Natural killer cell (primary cell): ENCODE measurements at regions not wholly inside any gene's neighbourhood (a gene's known extent, or its start where the extent isn't known, plus 50 kb on each side); places are given as distances from the start of the nearest gene placed in this dataset.

Source experiments
- ATAC-seq, 3 donors: fragments of 150-1000 bp in 2 of 3; fragments of 200-7000 bp in 1 of 3; cut with Tn5 transposase; 1 replicate in 1 of 3; 2 replicates in 2 of 3; pipeline ENCODE4 v1.10.0; 2021; ENCODE audit warnings: mild to moderate bottlenecking in 2 of 3, moderate library complexity in 2 of 3
- DNase-seq, 2 donors: peaks; one replicate each; pipeline versions ENCODE4 v3.0.0 to v3.0.0-alpha.2; 2013 to 2021; ENCODE audit warnings: mixed read lengths in 1 of 2
- H3K27ac ChIP-seq: one replicate; pipeline ENCODE4 v1.5.1; 2013; ENCODE audit warnings: mild to moderate bottlenecking, low read length
- H3K27me3 ChIP-seq: one replicate; pipeline ENCODE4 v1.6.1; 2013; ENCODE audit warnings: low read length; ENCODE audit not compliant: control insufficient read depth, insufficient read depth
- H3K36me3 ChIP-seq: one replicate; pipeline ENCODE4 v1.6.1; 2013; ENCODE audit warnings: low read length; ENCODE audit not compliant: control insufficient read depth, insufficient read depth
- H3K4me1 ChIP-seq: one replicate; pipeline ENCODE4 v1.6.1; 2013; ENCODE audit warnings: low read length; ENCODE audit not compliant: control insufficient read depth, insufficient read depth
- H3K4me3 ChIP-seq: one replicate; pipeline ENCODE4 v1.5.1; 2013; ENCODE audit warnings: low read length
- H3K9me3 ChIP-seq: one replicate; pipeline ENCODE4 v1.6.1; 2013; ENCODE audit warnings: low read length; ENCODE audit not compliant: control insufficient read depth, insufficient read depth
- H3K27ac Mint-ChIP-seq, 2 donors: one replicate each; pipeline ENCODE4 v1.8.0; 2022; ENCODE audit warnings: mild to moderate bottlenecking in 2 of 2, mixed read lengths in 2 of 2, moderate library complexity in 1 of 2
- H3K27me3 Mint-ChIP-seq, 2 donors: one replicate each; pipeline ENCODE4 v1.8.0; 2022; ENCODE audit warnings: low read depth in 2 of 2, mixed read lengths in 2 of 2
- H3K36me3 Mint-ChIP-seq: one replicate; pipeline ENCODE4 v1.8.0; 2022; ENCODE audit warnings: mixed read lengths
- H3K4me1 Mint-ChIP-seq, 2 donors: one replicate each; pipeline ENCODE4 v1.8.0; 2022; ENCODE audit warnings: mixed read lengths in 2 of 2
- H3K4me3 Mint-ChIP-seq: one replicate; pipeline ENCODE4 v1.8.0; 2022; ENCODE audit warnings: mild to moderate bottlenecking, moderate library complexity, mixed read lengths
- H3K9me3 Mint-ChIP-seq, 2 donors: one replicate each; pipeline ENCODE4 v1.8.0; 2022; ENCODE audit warnings: mixed read lengths in 2 of 2
- CTCF ChIP-seq: fragments of 200-600 bp; IDR thresholded peaks from one replicate; pipeline ENCODE4 v1.8.0; 2022; ENCODE audit warnings: antibody characterized with exemption
- WGBS: methylation state at CpG from one replicate; pipeline ENCODE4 v1.1.7; 2013; ENCODE audit warnings: missing lambda C conversion rate; ENCODE audit not compliant: insufficient coverage; 5-methylcytosine and 5-hydroxymethylcytosine counted together
- intact Hi-C: fragments of 100-400 bp; cut with micrococcal nuclease; formaldehyde crosslinking; loops from one replicate; pipeline ENCODE4 v1.14.2; 2022

- DNase-seq, result no peak
- peaks cover 0 to 7% of the 10 kb centered on the region in 2 donors for H3K9me3 Mint-ChIP-seq
- no peaks in the 10 kb centered on the region for H3K36me3 Mint-ChIP-seq
- H3K27me3 Mint-ChIP-seq, result no peaks in the 10 kb centered on the region
- H3K4me1 ChIP-seq, result no peaks in the 10 kb centered on the region
- H3K36me3 ChIP-seq, result no peaks in the 10 kb centered on the region
- no CpG with 5 or more reads among the region's 1 CpG for WGBS
- intact Hi-C loops, result no loop called here
- ATAC-seq, result no peak
- no peaks in the 10 kb centered on the region for H3K4me1 Mint-ChIP-seq
- no peak overlapping the region for H3K27ac Mint-ChIP-seq
- H3K4me3 ChIP-seq, result no peak overlapping the region
- no peaks in the 10 kb centered on the region for H3K9me3 ChIP-seq
- no peak overlapping the region for H3K27ac ChIP-seq
- no peaks in the 10 kb centered on the region for H3K27me3 ChIP-seq
- no peak overlapping the region for H3K4me3 Mint-ChIP-seq
- no peak for TF ChIP-seq CTCF
These were observed 106.3 kb upstream of the PTPRZ1 start for GRCh38 chr7:121766676-121767075.

GRCh38 chr7:121761399-121761798, 111.6 kb upstream of the PTPRZ1 start:
- Mint-ChIP-seq H3K4me3 (no peak overlapping the region), H3K36me3 (no peaks in the 10 kb centered on the region), H3K27me3 (no peaks in the 10 kb centered on the region), H3K4me1 (no peaks in the 10 kb centered on the region), H3K9me3 (peaks cover 4 to 6% of the 10 kb centered on the region in 2 donors), H3K27ac (no peak overlapping the region)
- no peak for TF ChIP-seq CTCF
- DNase-seq (no peak), ATAC-seq (no peak)
- Histone ChIP-seq H3K4me1 (no peaks in the 10 kb centered on the region), H3K9me3 (no peaks in the 10 kb centered on the region), H3K27ac (no peak overlapping the region), H3K27me3 (no peaks in the 10 kb centered on the region), H3K36me3 (no peaks in the 10 kb centered on the region), H3K4me3 (no peak overlapping the region)
- intact Hi-C loops, result no loop called here
- 92% methylated on average over 1 of the region's 1 CpG for WGBS

GRCh38 chr7:121755818-121756552, 117.0 kb upstream of the PTPRZ1 start:
- no peaks in the 10 kb centered on the region for H3K36me3 Mint-ChIP-seq
- intact Hi-C loops, result no loop called here
- WGBS, result 83% methylated on average over 5 of the region's 6 CpGs
- no peaks in the 10 kb centered on the region for H3K36me3 ChIP-seq
- no peak for TF ChIP-seq CTCF
- no peak overlapping the region for H3K27ac ChIP-seq
- no peak overlapping the region for H3K4me3 Mint-ChIP-seq
- no peaks in the 10 kb centered on the region for H3K27me3 ChIP-seq
- no peak for DNase-seq
- ATAC-seq, result no peak
- H3K4me1 Mint-ChIP-seq, result no peaks in the 10 kb centered on the region
- H3K9me3 Mint-ChIP-seq, result peaks cover 4% of the 10 kb centered on the region in 2 donors
- H3K9me3 ChIP-seq, result no peaks in the 10 kb centered on the region
- no peak overlapping the region for H3K27ac Mint-ChIP-seq
- no peak overlapping the region for H3K4me3 ChIP-seq
- peaks cover 3% of the 10 kb centered on the region in 2 donors for H3K27me3 Mint-ChIP-seq
- no peaks in the 10 kb centered on the region for H3K4me1 ChIP-seq

- Histone ChIP-seq H3K27ac (no peak overlapping the region), H3K9me3 (no peaks in the 10 kb centered on the region), H3K36me3 (no peaks in the 10 kb centered on the region), H3K27me3 (no peaks in the 10 kb centered on the region), H3K4me1 (no peaks in the 10 kb centered on the region), H3K4me3 (no peak overlapping the region)
- TF ChIP-seq CTCF, result no peak
- no peak for ATAC-seq
- no peaks in the 10 kb centered on the region for H3K36me3 Mint-ChIP-seq
- no peak overlapping the region for H3K4me3 Mint-ChIP-seq
- peaks cover 4% of the 10 kb centered on the region in 2 donors for H3K9me3 Mint-ChIP-seq
- no peak overlapping the region for H3K27ac Mint-ChIP-seq
- no peaks in the 10 kb centered on the region for H3K4me1 Mint-ChIP-seq
- WGBS, result 36% methylated on average over 1 of the region's 2 CpGs
- intact Hi-C loops, result no loop called here
- DNase-seq, result no peak
- peaks cover 3 to 5% of the 10 kb centered on the region in 2 donors for H3K27me3 Mint-ChIP-seq
These were observed 117.7 kb upstream of the PTPRZ1 start for GRCh38 chr7:121755286-121755685.
